ENCODE measurements at regions not wholly inside any gene's neighbourhood (a gene's known extent, or its start where the extent isn't known, plus 50 kb on each side); places are given as distances from the start of the nearest gene placed in this dataset.

- H3K4me3 ChIP-seq (ENCODE audit: low read length), result no peak overlapping the region
- no peak for TF ChIP-seq CTCF (conservative IDR thresholded peaks at IDR 0.05; ENCODE audit: low read length)
Observed at GRCh38 chr2:145086910-145087309, 567.0 kb upstream of the ZEB2 start.

GRCh38 chr2:145085612-145086011 lies 565.7 kb upstream of the ZEB2 start:
- no peak for TF ChIP-seq CTCF (conservative IDR thresholded peaks at IDR 0.05; ENCODE audit: low read length)
- H3K4me3 ChIP-seq (ENCODE audit: low read length), result no peak overlapping the region
- peak; percentile 72 for DNase-seq (ENCODE audit: low read depth)

More at GRCh38 chr2:145086910-145087309, 567.0 kb upstream of the ZEB2 start:
- no peak for DNase-seq (ENCODE audit: low read depth)

GRCh38 chr2:145080426-145080825 lies 560.5 kb upstream of the ZEB2 start:
- no peak overlapping the region for H3K4me3 ChIP-seq (ENCODE audit: low read length)
- DNase-seq (ENCODE audit: low read depth), result no peak
- no peak for TF ChIP-seq CTCF (conservative IDR thresholded peaks at IDR 0.05; ENCODE audit: low read length)

DNA sequence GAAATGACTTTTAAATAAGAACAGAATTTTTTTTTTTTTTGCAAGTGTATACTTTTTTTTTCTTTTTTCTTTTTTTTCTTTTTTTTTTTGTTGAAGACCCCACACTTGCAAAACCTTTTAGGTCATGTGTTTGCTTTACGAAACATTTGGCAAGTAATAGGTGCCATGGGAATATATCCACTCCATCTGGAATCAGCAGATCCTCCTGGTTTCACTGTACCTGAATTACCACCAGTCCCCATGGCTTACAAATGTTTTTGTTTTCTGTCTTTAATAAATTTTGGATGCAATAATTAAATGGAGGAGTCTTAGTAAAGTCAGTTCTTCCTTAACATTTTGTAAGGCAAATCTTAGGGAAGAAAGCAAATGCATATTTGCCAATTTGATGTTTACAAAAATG lies 559.7 kb upstream of the ZEB2 start:
- no peak overlapping the region for H3K4me3 ChIP-seq (ENCODE audit: low read length)
- no peak for TF ChIP-seq CTCF (conservative IDR thresholded peaks at IDR 0.05; ENCODE audit: low read length)
- no peak for DNase-seq (ENCODE audit: low read depth)

DNA sequence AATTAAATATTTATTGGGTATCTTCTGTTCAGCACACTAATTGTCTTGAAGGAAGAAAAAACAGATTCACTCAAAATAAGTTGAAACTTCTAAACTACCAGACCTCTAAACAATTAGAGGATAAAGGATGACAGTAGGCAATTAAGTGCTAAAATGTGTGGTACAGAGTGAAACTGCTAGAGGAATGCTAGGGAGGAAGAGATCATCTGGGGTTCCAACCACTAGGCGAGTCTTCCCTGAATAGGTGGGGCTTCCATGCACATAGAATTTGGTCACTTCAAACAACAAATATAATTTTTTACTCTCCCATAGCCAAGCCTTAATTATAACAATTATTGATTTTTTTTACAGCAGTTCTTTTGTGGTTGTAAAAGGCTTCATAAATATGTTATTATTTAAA lies 559.0 kb upstream of the ZEB2 start:
- no peak for DNase-seq (ENCODE audit: low read depth)
- no peak for TF ChIP-seq CTCF (conservative IDR thresholded peaks at IDR 0.05; ENCODE audit: low read length)
- no peak overlapping the region for H3K4me3 ChIP-seq (ENCODE audit: low read length)

DNA sequence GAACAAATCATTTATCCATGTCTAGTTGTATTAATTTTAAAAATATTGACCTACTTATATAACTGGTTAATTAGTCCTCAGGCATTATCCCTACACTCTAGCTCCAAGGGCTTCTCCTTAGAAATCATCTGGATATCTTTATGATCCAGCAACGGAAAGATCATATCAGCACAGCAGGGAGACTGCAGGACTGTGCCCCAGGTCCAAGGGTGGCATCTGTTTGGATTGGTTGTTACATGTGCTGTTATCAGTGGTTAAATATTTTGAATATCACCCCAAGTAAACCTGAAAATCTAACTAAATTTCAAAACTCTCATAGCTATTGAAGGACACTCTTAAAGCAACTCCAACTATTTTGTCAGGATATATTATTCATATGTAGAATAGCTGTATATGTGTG lies 556.2 kb upstream of the ZEB2 start:
- TF ChIP-seq CTCF (conservative IDR thresholded peaks at IDR 0.05; ENCODE audit: low read length), result no peak
- DNase-seq (ENCODE audit: low read depth), result no peak
- no peak overlapping the region for H3K4me3 ChIP-seq (ENCODE audit: low read length)

DNA sequence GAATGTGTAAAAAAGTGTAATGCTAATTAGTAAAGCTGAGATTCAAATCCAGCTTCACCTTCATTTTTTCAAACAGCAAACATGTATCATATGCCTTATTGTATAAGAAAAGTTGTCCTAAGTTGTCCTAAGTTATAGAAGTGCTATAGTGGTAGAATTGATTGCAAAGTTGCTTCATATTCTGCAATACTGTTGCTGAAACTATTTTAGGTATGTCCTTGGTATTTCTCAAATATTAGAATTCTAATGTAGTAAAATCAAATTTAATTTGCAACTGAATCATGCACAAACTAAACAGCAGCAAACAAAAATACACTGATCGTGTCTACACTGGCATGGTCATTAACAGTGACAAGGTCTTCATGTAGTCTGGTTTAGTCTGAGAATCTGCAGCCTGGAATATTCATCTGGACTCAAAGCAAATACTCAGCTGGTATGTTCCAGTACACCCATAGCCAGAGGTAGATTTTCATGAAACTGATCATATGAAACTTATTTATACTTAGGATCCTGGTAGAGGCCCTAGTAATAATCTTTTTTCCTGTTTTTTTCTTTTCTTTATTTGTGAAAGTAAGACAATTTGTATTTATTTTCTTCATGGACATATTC lies 555.6 kb upstream of the ZEB2 start:
- DNase-seq (ENCODE audit: low read depth), result peak; percentile 44
- no peak for TF ChIP-seq CTCF (conservative IDR thresholded peaks at IDR 0.05; ENCODE audit: low read length)
- no peak overlapping the region for H3K4me3 ChIP-seq (ENCODE audit: low read length)
